Activated T-cell treated with anti-CD3 and anti-CD28 coated beads, Interleukin-2, amount 50 U/mL, for 4 hours (primary cell): ENCODE measurements at regions not wholly inside any gene's neighbourhood (a gene's known extent, or its start where the extent isn't known, plus 50 kb on each side); places are given as distances from the start of the nearest gene placed in this dataset.

Source experiments
- ATAC-seq, 2 donors: fragments of 200-7000 bp; cut with Tn5 transposase; one replicate each; pipeline ENCODE4 v1.10.0; 2021
- DNase-seq: peaks from one replicate; pipeline ENCODE4 v3.0.0-alpha.2; 2020
- H3K27me3 Mint-ChIP-seq: one replicate; pipeline ENCODE4 v1.8.0; 2021; ENCODE audit warnings: low read depth, mixed read lengths
- H3K36me3 Mint-ChIP-seq: one replicate; pipeline ENCODE4 v1.8.0; 2022; ENCODE audit warnings: mixed read lengths; ENCODE audit not compliant: insufficient read depth
- H3K4me1 Mint-ChIP-seq: one replicate; pipeline ENCODE4 v1.8.0; 2021; ENCODE audit warnings: low read depth, mixed read lengths
- H3K4me3 Mint-ChIP-seq: one replicate; pipeline ENCODE4 v1.8.0; 2021; ENCODE audit warnings: mild to moderate bottlenecking, moderate library complexity, mixed read lengths
- H3K9me3 Mint-ChIP-seq: one replicate; pipeline ENCODE4 v1.8.0; 2021; ENCODE audit warnings: mixed read lengths

DNA sequence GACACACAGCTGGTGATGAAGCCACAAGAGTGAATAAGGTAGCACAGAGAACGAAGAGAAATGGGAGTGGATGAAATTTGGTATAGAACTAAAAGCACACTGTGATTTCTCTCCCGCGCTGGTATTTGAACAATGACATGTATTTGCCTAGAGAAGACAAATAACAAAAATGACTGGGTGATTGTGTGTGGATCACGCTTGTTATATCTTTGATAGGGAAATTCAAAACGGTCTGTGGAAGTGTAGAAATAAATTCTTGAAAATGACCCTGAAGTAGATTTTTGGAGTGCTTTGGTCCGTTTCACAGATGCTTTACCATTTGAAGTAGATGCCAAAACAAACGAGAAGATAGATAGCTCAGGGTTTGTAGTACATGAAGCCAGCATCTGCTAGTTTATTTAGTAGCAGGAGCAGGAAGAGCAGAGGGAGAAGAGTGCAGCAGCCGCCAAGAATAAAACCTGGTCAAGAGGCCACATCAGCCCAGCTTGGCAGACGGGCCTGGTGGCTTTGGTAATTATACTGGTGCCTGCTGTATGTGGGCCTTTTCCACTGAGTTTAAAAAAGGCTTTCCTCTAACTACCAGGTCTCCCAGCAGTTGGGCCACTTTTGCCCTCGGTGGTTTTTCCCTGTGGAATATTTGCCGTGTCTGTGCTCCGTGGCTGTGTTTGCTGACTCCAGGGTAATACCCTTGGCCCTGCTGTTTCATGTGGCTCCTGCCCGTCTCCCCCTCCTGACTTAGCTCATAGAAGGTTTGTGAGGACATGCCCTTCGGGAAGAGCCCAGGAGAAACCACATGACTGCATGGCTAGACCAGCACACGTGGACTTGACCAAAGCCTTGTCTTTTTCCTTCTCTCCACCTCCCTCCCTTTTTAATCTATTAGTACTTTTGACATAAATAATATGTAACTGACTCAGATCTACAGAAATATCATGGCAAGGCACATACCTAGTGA is 294.0 kb downstream of the SOX4 start:
- Mint-ChIP-seq H3K36me3 (no peaks in the 10 kb centered on the region), H3K27me3 (no peaks in the 10 kb centered on the region), H3K4me1 (no peaks in the 10 kb centered on the region), H3K4me3 (no peak overlapping the region), H3K9me3 (peaks cover 6% of the 10 kb centered on the region)
- ATAC-seq (no peak), DNase-seq (no peak)

- ATAC-seq (no peak), DNase-seq (no peak)
- H3K4me3 Mint-ChIP-seq = no peak overlapping the region
- H3K27me3 Mint-ChIP-seq = no peaks in the 10 kb centered on the region
- H3K36me3 Mint-ChIP-seq = no peaks in the 10 kb centered on the region
- no peaks in the 10 kb centered on the region for H3K4me1 Mint-ChIP-seq
- H3K9me3 Mint-ChIP-seq = no peaks in the 10 kb centered on the region
These were observed 297.5 kb downstream of the SOX4 start for GRCh38 chr6:21891080-21891479.

DNA sequence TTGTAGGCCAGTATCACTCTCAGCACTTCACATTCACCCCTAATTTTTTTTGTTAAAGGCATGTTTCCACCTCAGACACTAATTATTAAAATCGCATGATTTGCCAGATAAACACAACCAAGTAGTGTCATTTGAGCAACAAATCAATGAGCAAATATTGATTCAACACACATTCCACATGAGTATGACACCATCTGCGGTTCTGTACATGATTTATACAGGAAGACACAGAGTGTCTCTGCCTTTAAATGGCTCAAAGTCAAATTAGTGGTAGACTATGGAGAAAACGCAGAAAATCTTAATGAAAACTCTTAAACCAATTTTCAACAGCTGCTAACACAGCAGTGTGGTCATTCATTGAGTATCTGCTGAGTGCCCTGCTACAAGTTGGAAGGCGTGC is 300.2 kb downstream of the SOX4 start:
- H3K36me3 Mint-ChIP-seq = no peaks in the 10 kb centered on the region
- no peaks in the 10 kb centered on the region for H3K4me1 Mint-ChIP-seq
- ATAC-seq (no peak), DNase-seq (no peak)
- no peaks in the 10 kb centered on the region for H3K27me3 Mint-ChIP-seq
- H3K4me3 Mint-ChIP-seq = no peak overlapping the region
- no peaks in the 10 kb centered on the region for H3K9me3 Mint-ChIP-seq

DNA sequence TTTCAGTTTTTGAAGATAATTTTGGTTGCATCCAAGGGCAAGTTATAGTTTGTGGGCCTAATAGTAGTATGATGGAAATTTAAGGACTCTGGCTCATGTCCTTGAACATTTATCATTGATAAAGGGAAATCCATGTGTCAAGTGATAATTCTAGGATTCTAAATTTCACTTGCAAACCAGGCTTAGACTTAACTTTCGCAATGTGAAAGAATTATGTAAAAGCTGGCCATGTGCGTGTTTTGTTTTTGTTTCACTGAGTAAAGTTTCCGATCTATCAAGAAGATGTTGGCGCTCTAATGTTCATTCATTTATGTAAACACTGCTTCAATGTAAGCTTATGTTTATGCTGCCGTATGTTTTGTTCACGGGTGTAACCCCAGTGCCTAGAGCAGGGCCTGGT is 302.0 kb downstream of the SOX4 start:
- Mint-ChIP-seq H3K4me3 (no peak overlapping the region), H3K27me3 (no peaks in the 10 kb centered on the region), H3K9me3 (peaks cover 2% of the 10 kb centered on the region), H3K4me1 (no peaks in the 10 kb centered on the region), H3K36me3 (no peaks in the 10 kb centered on the region)
- DNase-seq (no peak), ATAC-seq (no peak)

GRCh38 chr6:21898107-21898796 is 304.7 kb downstream of the SOX4 start:
- ATAC-seq = no peak
- H3K4me3 Mint-ChIP-seq = no peak overlapping the region
- H3K36me3 Mint-ChIP-seq = no peaks in the 10 kb centered on the region
- H3K9me3 Mint-ChIP-seq = peaks cover 6% of the 10 kb centered on the region
- no peak for DNase-seq
- no peaks in the 10 kb centered on the region for H3K4me1 Mint-ChIP-seq
- H3K27me3 Mint-ChIP-seq = no peaks in the 10 kb centered on the region

DNA sequence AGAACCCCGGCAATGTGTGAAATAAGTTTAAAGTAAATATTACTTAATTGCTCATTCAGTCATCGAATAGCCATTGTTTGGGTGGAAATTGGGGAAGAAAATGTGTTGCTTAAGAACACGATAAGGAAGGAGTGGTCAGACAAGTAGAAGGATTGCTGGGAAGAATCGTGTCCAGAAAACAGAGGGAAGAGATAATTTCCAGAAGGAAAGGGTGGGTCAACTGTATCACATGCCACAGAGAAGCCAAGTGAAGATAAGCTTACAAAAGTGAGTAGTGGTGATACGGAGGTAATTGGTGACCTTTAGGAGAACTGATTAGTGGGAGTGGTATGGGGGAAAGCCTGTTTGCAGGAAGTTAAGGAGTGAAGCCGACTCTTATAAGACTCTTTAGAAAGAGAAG is 306.2 kb downstream of the SOX4 start:
- no peak overlapping the region for H3K4me3 Mint-ChIP-seq
- DNase-seq = no peak
- H3K4me1 Mint-ChIP-seq = no peaks in the 10 kb centered on the region
- no peaks in the 10 kb centered on the region for H3K36me3 Mint-ChIP-seq
- no peak for ATAC-seq
- no peaks in the 10 kb centered on the region for H3K27me3 Mint-ChIP-seq
- H3K9me3 Mint-ChIP-seq = peaks cover 6% of the 10 kb centered on the region

- no peak overlapping the region for H3K4me3 Mint-ChIP-seq
- H3K27me3 Mint-ChIP-seq = no peaks in the 10 kb centered on the region
- H3K4me1 Mint-ChIP-seq = no peaks in the 10 kb centered on the region
- ATAC-seq (no peak), DNase-seq (no peak)
- peaks cover 6% of the 10 kb centered on the region for H3K9me3 Mint-ChIP-seq
- H3K36me3 Mint-ChIP-seq = no peaks in the 10 kb centered on the region
These were observed 307.2 kb downstream of the SOX4 start for GRCh38 chr6:21900730-21901129.

DNA sequence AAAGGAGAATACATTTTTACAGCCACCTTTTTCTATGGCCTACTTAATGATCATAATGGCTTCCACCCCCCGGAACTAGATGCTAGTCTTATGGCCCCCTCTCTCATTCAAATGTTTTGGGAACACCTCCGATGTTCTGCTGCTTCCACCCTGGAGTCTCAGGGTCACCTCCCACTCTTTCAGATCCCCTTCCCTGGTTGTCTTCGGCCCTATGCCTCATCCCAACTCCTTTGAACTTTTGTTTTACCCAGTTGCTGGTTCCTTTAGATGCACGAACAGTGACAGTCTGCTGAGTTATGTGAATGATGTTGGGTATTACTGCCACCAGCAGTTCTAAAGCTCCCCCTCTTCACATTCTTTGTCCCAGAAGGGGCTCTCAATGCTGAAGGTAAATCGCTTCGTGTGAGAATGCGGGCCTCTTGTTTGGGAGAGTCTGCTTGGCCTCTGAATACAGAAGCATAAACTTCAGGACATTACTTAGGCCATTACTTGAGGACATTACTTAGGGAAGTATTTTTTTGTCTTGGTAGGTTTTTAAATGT is 309.1 kb downstream of the SOX4 start:
- no peaks in the 10 kb centered on the region for H3K27me3 Mint-ChIP-seq
- DNase-seq = no peak
- H3K36me3 Mint-ChIP-seq = no peaks in the 10 kb centered on the region
- no peak for ATAC-seq
- no peak overlapping the region for H3K4me3 Mint-ChIP-seq
- peaks cover 6% of the 10 kb centered on the region for H3K9me3 Mint-ChIP-seq
- no peaks in the 10 kb centered on the region for H3K4me1 Mint-ChIP-seq

- Mint-ChIP-seq H3K27me3 (no peaks in the 10 kb centered on the region), H3K36me3 (no peaks in the 10 kb centered on the region), H3K9me3 (peaks cover 4% of the 10 kb centered on the region), H3K4me3 (no peak overlapping the region), H3K4me1 (no peaks in the 10 kb centered on the region)
- ATAC-seq (no peak), DNase-seq (no peak)
These were observed 312.0 kb downstream of the SOX4 start for GRCh38 chr6:21905531-21905930.

- H3K4me1 Mint-ChIP-seq = no peaks in the 10 kb centered on the region
- no peak overlapping the region for H3K4me3 Mint-ChIP-seq
- DNase-seq = no peak
- ATAC-seq = no peak
- H3K9me3 Mint-ChIP-seq = no peaks in the 10 kb centered on the region
- H3K36me3 Mint-ChIP-seq = no peaks in the 10 kb centered on the region
- no peaks in the 10 kb centered on the region for H3K27me3 Mint-ChIP-seq
These were observed 313.3 kb downstream of the SOX4 start for GRCh38 chr6:21906826-21907225.

DNA sequence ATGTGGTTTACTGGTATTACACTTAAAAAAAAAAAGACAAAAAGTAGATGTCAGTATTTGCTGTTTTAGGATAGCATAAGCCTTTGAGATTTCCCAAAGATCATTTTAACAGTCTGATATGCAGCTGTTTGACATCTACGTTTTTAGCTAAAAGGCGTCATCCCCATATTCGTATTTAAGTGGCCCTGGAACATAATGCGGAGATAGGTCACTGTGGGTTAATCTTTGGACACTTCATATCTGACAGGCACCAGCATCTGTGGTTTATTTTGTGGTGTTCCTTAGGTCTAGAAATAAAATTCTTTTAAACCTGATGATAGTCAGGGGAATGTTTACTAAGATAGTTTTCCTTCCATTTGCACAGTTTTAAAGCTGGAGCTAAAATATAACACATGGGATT is 313.7 kb downstream of the SOX4 start:
- H3K27me3 Mint-ChIP-seq = no peaks in the 10 kb centered on the region
- no peak for DNase-seq
- no peaks in the 10 kb centered on the region for H3K9me3 Mint-ChIP-seq
- H3K4me3 Mint-ChIP-seq = no peak overlapping the region
- H3K36me3 Mint-ChIP-seq = no peaks in the 10 kb centered on the region
- no peak for ATAC-seq
- H3K4me1 Mint-ChIP-seq = no peaks in the 10 kb centered on the region

GRCh38 chr6:21908161-21908848 is 314.8 kb downstream of the SOX4 start:
- H3K4me1 Mint-ChIP-seq = no peaks in the 10 kb centered on the region
- no peaks in the 10 kb centered on the region for H3K36me3 Mint-ChIP-seq
- H3K9me3 Mint-ChIP-seq = no peaks in the 10 kb centered on the region
- ATAC-seq (no peak), DNase-seq (no peak)
- H3K27me3 Mint-ChIP-seq = no peaks in the 10 kb centered on the region
- H3K4me3 Mint-ChIP-seq = no peak overlapping the region

GRCh38 chr6:21909321-21909720 is 315.8 kb downstream of the SOX4 start:
- Mint-ChIP-seq H3K9me3 (no peaks in the 10 kb centered on the region), H3K36me3 (no peaks in the 10 kb centered on the region), H3K4me1 (peaks cover under 1% of the 10 kb centered on the region), H3K27me3 (no peaks in the 10 kb centered on the region), H3K4me3 (no peak overlapping the region)
- ATAC-seq (no peak), DNase-seq (no peak)

GRCh38 chr6:21911208-21911607 is 317.7 kb downstream of the SOX4 start:
- Mint-ChIP-seq H3K4me3 (no peak overlapping the region), H3K27me3 (no peaks in the 10 kb centered on the region), H3K4me1 (peaks cover 9% of the 10 kb centered on the region), H3K9me3 (no peaks in the 10 kb centered on the region), H3K36me3 (no peaks in the 10 kb centered on the region)
- ATAC-seq (no peak), DNase-seq (no peak)
